ENCODE measurements at regions not wholly inside any gene's neighbourhood (a gene's known extent, or its start where the extent isn't known, plus 50 kb on each side); places are given as distances from the start of the nearest gene placed in this dataset.

DNA sequence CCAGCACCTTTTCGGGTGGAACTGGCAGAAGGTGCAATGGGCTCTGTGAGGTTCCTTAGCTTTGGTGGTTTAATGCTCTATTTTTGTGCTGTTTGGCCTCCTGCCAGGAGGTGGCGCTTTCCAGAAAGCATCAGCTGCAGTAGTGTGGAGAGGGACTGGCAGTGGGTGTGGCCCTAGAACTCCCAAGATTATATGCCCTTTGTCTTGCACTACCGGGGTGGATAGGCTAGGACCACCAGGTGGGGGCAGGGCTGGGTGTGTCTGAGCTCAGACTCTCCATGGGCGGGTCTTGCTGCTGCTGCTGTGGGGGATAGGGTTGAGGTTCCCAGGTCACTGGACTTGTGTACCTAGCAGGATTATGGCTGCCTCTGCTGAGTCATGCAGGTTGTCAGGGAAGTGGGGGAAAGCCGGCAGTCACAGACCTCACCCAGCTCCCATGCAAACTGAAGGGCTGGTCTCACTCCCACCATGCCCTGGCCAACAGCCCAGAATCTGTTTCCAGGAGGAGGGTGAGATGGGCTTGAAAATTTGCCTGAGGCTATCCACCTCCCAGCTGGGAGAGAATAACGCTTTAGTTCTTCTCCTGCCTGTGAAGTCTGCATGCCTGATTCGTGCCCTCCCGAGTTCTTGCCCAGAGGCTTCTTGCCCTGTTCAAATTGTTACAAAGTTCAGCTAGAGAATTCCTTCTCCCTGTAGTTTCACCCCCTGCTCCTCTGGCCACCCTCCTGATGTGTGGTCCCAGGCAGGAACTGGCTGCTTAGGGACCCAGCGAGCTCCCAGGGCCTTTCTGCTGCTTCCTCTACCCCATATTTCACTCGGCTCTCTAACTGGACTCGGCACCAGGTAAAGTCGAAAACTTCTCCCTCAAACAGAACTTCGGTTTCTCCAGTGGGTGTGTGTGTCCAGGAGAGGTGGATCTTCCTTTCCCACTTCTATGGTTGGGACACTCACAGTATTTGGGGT, 76.5 kb upstream of the BTG3 start:
- TF ChIP-seq FOXA1 (IDR thresholded peaks at IDR 0.05) (no peak), YY1 (IDR thresholded peaks at IDR 0.05) (no peak), JUND (IDR thresholded peaks at IDR 0.05) (no peak)

Measured in liver (tissue), 2 donors.